GM21528 (cell line): ENCODE measurements at regions not wholly inside any gene's neighbourhood (a gene's known extent, or its start where the extent isn't known, plus 50 kb on each side); places are given as distances from the start of the nearest gene placed in this dataset.

Experiments
- ATAC-seq: cut with Tn5 transposase; IDR thresholded peaks from one replicate; pipeline ENCODE4 v1.9.1; 2021; ENCODE audit warnings: mild to moderate bottlenecking, moderate library complexity; ENCODE audit not compliant: unreplicated experiment, low FRiP score

GRCh38 chr2:200239216-200239615 lies 67.3 kb upstream of the SPATS2L start:
- no peak for ATAC-seq

DNA sequence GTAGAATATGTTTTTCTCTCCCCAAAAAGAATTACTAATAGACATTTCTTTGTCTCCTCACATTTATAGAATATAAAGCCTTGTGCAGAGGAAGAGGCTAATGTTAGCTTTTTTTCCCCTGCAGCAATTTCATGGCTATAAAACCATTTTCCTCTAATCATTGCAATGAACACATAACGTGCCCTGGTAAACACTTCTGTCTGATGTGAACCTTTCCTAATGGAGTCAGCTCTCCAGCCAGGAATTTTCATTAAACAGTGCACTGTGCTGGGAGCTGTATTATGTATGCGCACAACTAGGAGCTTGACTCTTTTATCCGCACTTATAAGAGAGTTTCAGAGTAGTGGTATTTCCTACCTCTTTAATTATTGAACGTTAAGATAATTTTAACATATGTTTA lies 63.9 kb upstream of the SPATS2L start:
- ATAC-seq, result no peak

DNA sequence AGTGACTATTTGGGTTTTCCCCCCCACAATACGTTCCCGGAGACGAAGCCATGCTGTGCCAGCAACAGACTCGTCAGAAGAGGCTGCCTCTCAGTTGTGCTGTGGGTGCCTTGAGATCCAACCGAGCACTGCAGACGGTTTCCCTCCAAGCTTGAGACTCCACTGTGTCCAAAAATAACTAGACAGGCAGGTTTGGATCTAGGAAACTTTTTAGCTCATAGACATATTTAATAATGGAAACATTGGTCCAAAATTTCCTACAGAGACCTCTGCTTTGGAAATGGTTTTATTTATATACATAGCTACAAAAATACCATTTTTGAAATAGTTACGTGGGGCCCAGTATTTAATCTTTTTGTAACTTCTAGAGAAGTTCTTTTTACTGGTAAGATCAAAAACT lies 63.1 kb upstream of the SPATS2L start:
- no peak for ATAC-seq

- ATAC-seq, result no peak
These were observed 62.4 kb upstream of the SPATS2L start for GRCh38 chr2:200244111-200244510.

DNA sequence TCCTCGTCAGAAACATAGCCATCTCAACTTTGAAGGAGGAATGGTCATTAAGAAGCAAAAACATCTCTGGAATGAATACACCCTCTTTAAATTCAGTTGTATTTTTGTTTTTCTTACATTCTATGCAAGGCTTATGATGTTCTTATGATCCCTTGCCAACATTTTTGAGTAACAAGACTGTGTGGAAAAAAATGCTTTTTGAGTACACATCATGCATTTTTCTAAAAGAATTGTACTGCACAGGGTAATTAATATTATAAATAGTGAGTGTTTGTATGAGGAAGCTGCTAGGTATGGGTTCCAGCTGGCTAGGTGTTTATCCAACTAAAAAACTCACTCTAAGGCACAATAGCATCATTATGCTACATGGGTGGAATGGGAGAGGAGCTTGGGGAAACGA lies 59.0 kb upstream of the SPATS2L start:
- no peak for ATAC-seq

DNA sequence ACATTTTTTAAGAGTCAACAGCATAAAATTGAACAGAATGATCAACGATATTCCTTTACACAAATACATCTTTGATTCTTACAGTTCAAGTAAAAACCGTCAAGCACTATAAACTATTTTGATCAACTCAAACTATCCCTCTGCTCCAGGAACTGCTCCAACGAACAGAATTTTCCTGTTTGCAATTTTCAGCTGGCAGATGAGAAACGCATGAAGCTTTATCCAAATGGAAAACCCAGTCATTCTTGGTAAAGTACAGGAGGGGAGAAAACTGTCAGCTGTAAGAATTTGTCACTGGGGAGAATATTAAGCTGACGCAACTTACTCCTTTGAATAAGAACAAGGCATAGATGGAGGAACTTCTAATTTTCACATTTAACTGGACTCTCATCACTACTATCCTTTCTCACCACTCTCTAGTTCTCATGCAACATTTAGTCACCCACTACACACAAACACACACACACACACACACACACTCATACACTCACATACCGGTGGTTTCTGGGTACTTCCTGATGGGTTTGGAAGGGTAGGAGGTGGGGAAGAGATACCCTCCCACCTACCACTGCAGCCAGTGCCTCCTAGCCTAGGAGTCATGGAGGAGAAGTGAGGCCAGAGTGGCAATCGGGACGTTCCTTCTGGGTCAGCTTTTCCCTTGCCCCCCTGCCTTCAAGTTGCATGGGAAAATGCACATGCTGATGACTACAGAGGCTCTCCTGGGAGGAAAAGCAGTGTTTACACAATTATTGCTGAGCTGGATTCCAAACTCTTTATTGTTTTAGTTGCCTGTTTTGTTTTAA lies 54.0 kb upstream of the SPATS2L start:
- ATAC-seq, result no peak

DNA sequence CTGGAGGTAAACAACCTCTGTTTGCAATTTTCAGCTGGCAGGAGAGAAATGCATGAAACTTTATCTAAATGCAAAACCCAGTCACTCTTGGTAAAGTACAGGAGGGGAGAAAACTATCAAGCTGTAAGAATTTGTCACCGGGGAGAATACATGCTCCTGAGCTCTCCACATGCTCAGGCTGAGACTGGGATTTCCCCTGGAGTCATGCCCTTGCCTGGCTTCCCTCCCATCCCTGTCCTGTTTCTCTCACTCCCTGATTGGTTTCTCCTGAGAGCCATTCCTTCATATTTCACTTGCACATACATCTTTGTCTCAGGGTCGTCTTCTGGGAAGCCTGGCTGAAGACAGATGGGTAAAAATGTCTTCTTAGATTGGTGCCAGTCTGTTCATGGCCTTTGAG lies 52.9 kb upstream of the SPATS2L start:
- no peak for ATAC-seq

DNA sequence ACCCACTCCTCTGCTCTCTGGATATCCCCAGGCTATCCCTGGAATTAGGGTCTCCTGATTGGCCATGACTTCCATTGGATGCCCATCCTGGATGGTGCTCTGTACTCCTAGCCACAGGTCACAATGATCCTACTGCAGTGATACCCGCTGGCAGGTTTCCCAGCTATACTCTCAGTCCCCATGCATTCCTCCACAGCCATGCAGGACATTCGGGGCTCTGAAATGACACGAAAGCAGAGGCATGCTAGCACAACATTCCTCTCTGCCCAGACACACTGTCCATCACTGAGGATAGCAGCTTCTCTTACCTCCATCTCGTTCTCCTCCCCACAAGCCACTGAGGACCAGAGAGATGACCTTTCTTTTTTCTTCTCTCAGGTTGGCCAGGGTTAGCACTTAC lies 51.7 kb upstream of the SPATS2L start:
- no peak for ATAC-seq

GRCh38 chr2:200255549-200255948 lies 50.9 kb upstream of the SPATS2L start:
- no peak for ATAC-seq
